Heart right ventricle (tissue), 16 donors: ENCODE measurements at regions not wholly inside any gene's neighbourhood (a gene's known extent, or its start where the extent isn't known, plus 50 kb on each side); places are given as distances from the start of the nearest gene placed in this dataset.

Source experiments
- ATAC-seq, 8 donors: fragments of 200-7000 bp; cut with Tn5 transposase; one replicate each; pipeline ENCODE4 v1.9.1; 2020; ENCODE audit warnings: mild to moderate bottlenecking in 8 of 8, moderate library complexity in 8 of 8, moderate number of reproducible peaks in 1 of 8
- DNase-seq, 2 donors: peaks; one replicate each; pipeline ENCODE4 v3.0.0-alpha.2; 2020
- H3K27ac ChIP-seq, 10 donors: fragments of 200-600 bp; sonication (generic) in 2 of 10; one replicate each; pipeline versions ENCODE4 v1.5.0 to v1.8.0; 2020 to 2022; ENCODE audit warnings: mild to moderate bottlenecking in 3 of 10
- H3K27me3 ChIP-seq, 7 donors: fragments of 200-600 bp; one replicate each; pipeline ENCODE4 v1.8.0; 2021 to 2022; ENCODE audit warnings: mild to moderate bottlenecking in 2 of 7
- H3K36me3 ChIP-seq, 9 donors: fragments of 200-600 bp; sonication (generic) in 1 of 9; one replicate each; pipeline versions ENCODE4 v1.5.0 to v1.8.0; 2020 to 2022; ENCODE audit warnings: mild to moderate bottlenecking in 2 of 9
- H3K4me1 ChIP-seq, 9 donors: fragments of 200-600 bp; sonication (generic) in 1 of 9; one replicate each; pipeline versions ENCODE4 v1.5.0 to v1.8.0; 2020 to 2022; ENCODE audit warnings: mild to moderate bottlenecking in 4 of 9
- H3K4me3 ChIP-seq, 10 donors: fragments of 200-600 bp; sonication (generic) in 2 of 10; one replicate each; pipeline versions ENCODE4 v1.5.0 to v1.8.0; 2020 to 2022; ENCODE audit warnings: mild to moderate bottlenecking in 7 of 10, moderate library complexity in 2 of 10
- H3K9me3 ChIP-seq, 11 donors: fragments of 200-600 bp in 10 of 11; sonication (generic) in 2 of 11; one replicate each; pipeline versions ENCODE4 v1.5.0 to v1.8.0; 2013 to 2022; ENCODE audit warnings: mild to moderate bottlenecking in 2 of 11, control low read depth in 1 of 11, moderate library complexity in 1 of 11
- CTCF ChIP-seq, 9 donors: fragments of 200-600 bp; sonication (generic) in 2 of 9; IDR thresholded peaks; one replicate each; pipeline versions ENCODE4 v1.5.0 to v1.8.0; 2021 to 2022; ENCODE audit warnings: antibody characterized with exemption in 9 of 9, mild to moderate bottlenecking in 5 of 9, moderate library complexity in 1 of 9
- WGBS, 2 donors: extraction: QIAGEN DNeasy Blood & Tissue Kit; methylation state at CpG; one replicate each; pipeline ENCODE4 v1.1.7; 2013; ENCODE audit warnings: inconsistent platforms in 1 of 2; 5-methylcytosine and 5-hydroxymethylcytosine counted together
- intact Hi-C, 10 donors: fragments of 100-400 bp; cut with DNase I; formaldehyde crosslinking; loops; one replicate each; pipeline versions ENCODE4 v1.11.1 to v1.14.2; 2022
- donor health status: Arrhythmogenic right ventricular cardiomyopathy.
- donor health status: ischemic (EF 13 %, LVEDD 7.1; RV severe dilation, severe dysfunction).
- donor health status: healthy with polysubstance abuse.
- donor health status: DM: no; HTN: yes; CAD: no.
- donor health status: DM: no; HTN: no; CAD: no.
- donor health status: ischemic (EF 25% LVEDD 6.9; RV normal size, moderate dysfunction).
- donor health status: ischemic (EF 25% LVEDD 5.7; RV mildly dilated, moderate dysfunction).
- donor health status: healthy.
- donor health status: DM: yes; HTN: yes; CAD: no.
- donor health status: Ischemic cardiomyopathy.
- donor health status: ischemic (EF 35%, LVEDD 5.7; RV mildly dilated, moderate dysfunction).
- donor health status: nonischemic (EF 11% LVEDD 7.7; RV severe dilation, severe dysfunction).
- donor health status: DM: yes; HTN: yes; CAD: no.
- donor health status: PGD.
- donor health status: ischemic (EF 29% LVEDD 5.4; RV normal size, mild dysfunction).
- donor health status: nonischemic (EF 23%, LVEDD 6.1; RV moderate dilation, normal function).

- 83% methylated on average over 1 of the region's 1 CpG for WGBS, 2 donors
- no peak for ATAC-seq
- no peaks in the 10 kb centered on the region for H3K36me3 ChIP-seq
- intact Hi-C loops: no loop called here
- TF ChIP-seq CTCF (IDR thresholded peaks at IDR 0.05): no peak
- no peaks in the 10 kb centered on the region for H3K27me3 ChIP-seq
- H3K4me3 ChIP-seq: no peak overlapping the region
- no peaks in the 10 kb centered on the region for H3K4me1 ChIP-seq
- no peak overlapping the region for H3K27ac ChIP-seq
- DNase-seq: no peak
- no peaks in the 10 kb centered on the region for H3K9me3 ChIP-seq
Observed at GRCh38 chr5:4984461-4984860, 155.7 kb upstream of the ADAMTS16 start.

GRCh38 chr5:4987431-4987830 lies 152.7 kb upstream of the ADAMTS16 start:
- ATAC-seq (no peak), DNase-seq (no peak)
- intact Hi-C loops: no loop called here
- no peaks in the 10 kb centered on the region for H3K9me3 ChIP-seq
- H3K27me3 ChIP-seq: no peaks in the 10 kb centered on the region
- H3K36me3 ChIP-seq: no peaks in the 10 kb centered on the region
- WGBS, 2 donors: 86 to 87% methylated on average over 4 of the region's 4 CpGs
- TF ChIP-seq CTCF (IDR thresholded peaks at IDR 0.05): no peak
- no peak overlapping the region for H3K27ac ChIP-seq
- no peaks in the 10 kb centered on the region for H3K4me1 ChIP-seq
- H3K4me3 ChIP-seq: no peak overlapping the region

- H3K27ac ChIP-seq: no peak overlapping the region
- 85 to 91% methylated on average over 1 of the region's 1 CpG for WGBS, 2 donors
- H3K27me3 ChIP-seq: no peaks in the 10 kb centered on the region
- no peaks in the 10 kb centered on the region for H3K9me3 ChIP-seq
- no peak for ATAC-seq
- H3K4me1 ChIP-seq: no peaks in the 10 kb centered on the region
- no peak overlapping the region for H3K4me3 ChIP-seq
- no peak for DNase-seq
- TF ChIP-seq CTCF (IDR thresholded peaks at IDR 0.05): no peak
- intact Hi-C loops: no loop called here
- no peaks in the 10 kb centered on the region for H3K36me3 ChIP-seq
Observed at GRCh38 chr5:4989118-4989517, 151.0 kb upstream of the ADAMTS16 start.

- no peaks in the 10 kb centered on the region for H3K36me3 ChIP-seq
- WGBS, 2 donors: 82 to 85% methylated on average over 5 of the region's 5 CpGs
- intact Hi-C loops: no loop called here
- no peak for DNase-seq
- no peak for ATAC-seq
- no peak overlapping the region for H3K27ac ChIP-seq
- H3K27me3 ChIP-seq: no peaks in the 10 kb centered on the region
- no peaks in the 10 kb centered on the region for H3K9me3 ChIP-seq
- H3K4me3 ChIP-seq: no peak overlapping the region
- TF ChIP-seq CTCF (IDR thresholded peaks at IDR 0.05): no peak
- no peaks in the 10 kb centered on the region for H3K4me1 ChIP-seq
Observed at GRCh38 chr5:4990017-4990416, 150.1 kb upstream of the ADAMTS16 start.

- ATAC-seq (no peak), DNase-seq (no peak)
- Histone ChIP-seq H3K9me3 (no peaks in the 10 kb centered on the region), H3K27me3 (no peaks in the 10 kb centered on the region), H3K4me3 (no peak overlapping the region), H3K27ac (no peak overlapping the region), H3K4me1 (no peaks in the 10 kb centered on the region), H3K36me3 (no peaks in the 10 kb centered on the region)
- WGBS, 2 donors: 77 to 82% methylated on average over 4 of the region's 4 CpGs
- intact Hi-C loops: no loop called here
- TF ChIP-seq CTCF (IDR thresholded peaks at IDR 0.05): no peak
Observed at GRCh38 chr5:4990462-4990861, 149.7 kb upstream of the ADAMTS16 start.
